Fibroblast of skin of abdomen (primary cell): ENCODE measurements at regions not wholly inside any gene's neighbourhood (a gene's known extent, or its start where the extent isn't known, plus 50 kb on each side); places are given as distances from the start of the nearest gene placed in this dataset.
"Not testable (repeated sequence)": the region's sequence is repeated elsewhere in the genome, so short reads cannot be mapped to it uniquely, and the experiment has no call there.

ENCODE experiments used
- DNase-seq: peaks from one replicate; pipeline ENCODE4 v3.0.0-alpha.2; 2013

- DNase-seq, result no peak
Measured at GRCh38 chr9:84054341-84055010, 73.9 kb downstream of the RMI1 start.

- no peak for DNase-seq
Measured at GRCh38 chr9:84057662-84058061, 77.1 kb downstream of the RMI1 start.

GRCh38 chr9:84059936-84060335 lies 79.3 kb downstream of the RMI1 start:
- DNase-seq, result no peak

- DNase-seq, result no peak
Measured at GRCh38 chr9:84061613-84062193, 81.1 kb downstream of the RMI1 start.

- no peak for DNase-seq
Measured at GRCh38 chr9:84062538-84062937, 81.9 kb downstream of the RMI1 start.

- no peak for DNase-seq
Measured at GRCh38 chr9:84067821-84068220, 87.2 kb downstream of the RMI1 start.

- no peak for DNase-seq
Measured at GRCh38 chr9:84068872-84069271, 88.3 kb downstream of the RMI1 start.

GRCh38 chr9:84070590-84070989 lies 90.0 kb downstream of the RMI1 start:
- DNase-seq, result no peak

GRCh38 chr9:84072621-84073180 lies 92.1 kb downstream of the RMI1 start:
- no peak for DNase-seq

GRCh38 chr9:84075004-84075403 lies 94.4 kb downstream of the RMI1 start:
- DNase-seq, result no peak

- DNase-seq, result no peak
Measured at GRCh38 chr9:84076384-84076783, 95.8 kb downstream of the RMI1 start.

GRCh38 chr9:84077816-84078215 lies 97.2 kb downstream of the RMI1 start:
- not testable (repeated sequence) for DNase-seq

- DNase-seq, result no peak
Measured at GRCh38 chr9:84079994-84080393, 99.4 kb downstream of the RMI1 start.

- no peak for DNase-seq
Measured at GRCh38 chr9:84101964-84102632, 121.5 kb downstream of the RMI1 start.

- DNase-seq, result no peak
Measured at GRCh38 chr9:84103651-84104377, 123.2 kb downstream of the RMI1 start.

- no peak for DNase-seq
Measured at GRCh38 chr9:84107081-84107480, 126.5 kb downstream of the RMI1 start.

GRCh38 chr9:84107995-84108394 lies 127.4 kb downstream of the RMI1 start:
- no peak for DNase-seq

GRCh38 chr9:84111726-84112125 lies 131.1 kb downstream of the RMI1 start:
- DNase-seq, result no peak

- peak; percentile 78 for DNase-seq
Measured at GRCh38 chr9:84121991-84122523, 141.5 kb downstream of the RMI1 start.

GRCh38 chr9:84122572-84122971 lies 142.0 kb downstream of the RMI1 start:
- no peak for DNase-seq

- DNase-seq, result no peak
Measured at GRCh38 chr9:84123648-84124406, 143.2 kb downstream of the RMI1 start.

- no peak for DNase-seq
Measured at GRCh38 chr9:84125046-84125445, 144.4 kb downstream of the RMI1 start.
